ENCODE measurements at regions not wholly inside any gene's neighbourhood (a gene's known extent, or its start where the extent isn't known, plus 50 kb on each side); places are given as distances from the start of the nearest gene placed in this dataset.
"Not testable (repeated sequence)": the region's sequence is repeated elsewhere in the genome, so short reads cannot be mapped to it uniquely, and the experiment has no call there.

DNA sequence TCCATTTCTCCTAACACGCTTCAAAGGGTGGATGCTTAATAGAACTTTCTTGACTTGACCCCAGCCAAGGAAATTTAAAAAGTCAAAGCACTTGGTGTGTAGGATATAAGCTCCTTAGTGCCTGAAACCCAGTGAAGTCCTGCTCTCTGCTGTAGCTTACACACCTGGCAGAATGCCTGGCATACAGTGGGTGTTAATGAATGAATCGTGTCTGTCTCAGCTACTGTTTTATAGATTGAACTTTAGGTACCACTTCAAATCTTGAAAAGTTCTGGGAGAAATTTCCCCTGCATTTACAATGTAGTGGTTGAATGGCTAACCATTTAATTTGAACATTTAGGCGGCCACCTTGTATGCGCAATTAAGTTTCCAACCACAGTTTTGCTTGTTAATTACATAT, 70.5 kb upstream of the ZNF217 start:
- TF ChIP-seq, protein P1, sequence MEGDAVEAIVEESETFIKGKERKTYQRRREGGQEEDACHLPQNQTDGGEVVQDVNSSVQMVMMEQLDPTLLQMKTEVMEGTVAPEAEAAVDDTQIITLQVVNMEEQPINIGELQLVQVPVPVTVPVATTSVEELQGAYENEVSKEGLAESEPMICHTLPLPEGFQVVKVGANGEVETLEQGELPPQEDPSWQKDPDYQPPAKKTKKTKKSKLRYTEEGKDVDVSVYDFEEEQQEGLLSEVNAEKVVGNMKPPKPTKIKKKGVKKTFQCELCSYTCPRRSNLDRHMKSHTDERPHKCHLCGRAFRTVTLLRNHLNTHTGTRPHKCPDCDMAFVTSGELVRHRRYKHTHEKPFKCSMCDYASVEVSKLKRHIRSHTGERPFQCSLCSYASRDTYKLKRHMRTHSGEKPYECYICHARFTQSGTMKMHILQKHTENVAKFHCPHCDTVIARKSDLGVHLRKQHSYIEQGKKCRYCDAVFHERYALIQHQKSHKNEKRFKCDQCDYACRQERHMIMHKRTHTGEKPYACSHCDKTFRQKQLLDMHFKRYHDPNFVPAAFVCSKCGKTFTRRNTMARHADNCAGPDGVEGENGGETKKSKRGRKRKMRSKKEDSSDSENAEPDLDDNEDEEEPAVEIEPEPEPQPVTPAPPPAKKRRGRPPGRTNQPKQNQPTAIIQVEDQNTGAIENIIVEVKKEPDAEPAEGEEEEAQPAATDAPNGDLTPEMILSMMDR (IDR thresholded peaks at IDR 0.05; ENCODE audit: control insufficient read depth, extremely low read depth, insufficient read depth): no peak
- DNase-seq (ENCODE audit: low read depth): no peak
- no peak overlapping the region for H3K4me3 ChIP-seq (ENCODE audit: low read depth, low read length)

DNA sequence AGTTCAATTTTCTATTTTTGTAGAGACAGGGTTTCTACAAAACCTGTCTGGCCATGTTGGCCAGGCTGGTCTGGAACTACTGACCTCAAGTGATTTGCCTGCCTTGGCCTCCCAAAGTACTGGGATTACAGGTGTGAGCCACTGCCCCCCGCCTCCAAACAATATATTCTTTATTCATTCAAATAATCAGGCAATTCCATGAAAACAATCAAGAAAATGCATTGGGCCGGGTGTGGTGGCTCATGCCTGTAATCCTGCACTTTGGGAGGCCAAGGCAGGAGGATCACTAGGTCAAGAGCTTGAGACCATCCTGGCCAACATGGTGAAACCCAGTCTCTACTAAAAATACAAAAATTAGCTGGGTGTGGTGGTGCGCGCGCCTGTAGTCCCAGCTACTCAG, 69.9 kb upstream of the ZNF217 start:
- not testable (repeated sequence) for H3K4me3 ChIP-seq (ENCODE audit: low read depth, low read length); DNase-seq (ENCODE audit: low read depth)

DNA sequence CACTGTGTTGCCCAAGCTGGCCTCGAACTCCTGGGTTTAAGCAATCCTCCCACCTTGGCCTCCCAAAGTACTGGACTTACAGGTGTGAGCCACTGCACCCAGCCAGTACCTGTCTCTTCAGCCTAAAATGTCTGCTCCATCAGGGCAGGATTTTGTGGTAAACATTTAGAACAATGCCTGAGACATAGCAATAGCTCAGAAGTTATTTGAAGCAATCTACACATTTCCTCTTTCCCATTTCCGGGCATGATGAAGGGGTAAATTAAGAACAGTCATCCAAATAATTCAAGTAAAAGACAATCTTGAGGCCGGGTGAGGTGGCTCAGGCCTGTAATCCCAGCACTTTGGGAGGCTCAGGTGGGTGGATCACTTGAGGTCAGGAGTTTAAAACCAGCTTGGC, 69.0 kb upstream of the ZNF217 start:
- no peak overlapping the region for H3K4me3 ChIP-seq (ENCODE audit: low read depth, low read length)
- TF ChIP-seq, protein P1 (IDR thresholded peaks at IDR 0.05; ENCODE audit: control insufficient read depth, extremely low read depth, insufficient read depth): no peak
- DNase-seq (ENCODE audit: low read depth): no peak

DNA sequence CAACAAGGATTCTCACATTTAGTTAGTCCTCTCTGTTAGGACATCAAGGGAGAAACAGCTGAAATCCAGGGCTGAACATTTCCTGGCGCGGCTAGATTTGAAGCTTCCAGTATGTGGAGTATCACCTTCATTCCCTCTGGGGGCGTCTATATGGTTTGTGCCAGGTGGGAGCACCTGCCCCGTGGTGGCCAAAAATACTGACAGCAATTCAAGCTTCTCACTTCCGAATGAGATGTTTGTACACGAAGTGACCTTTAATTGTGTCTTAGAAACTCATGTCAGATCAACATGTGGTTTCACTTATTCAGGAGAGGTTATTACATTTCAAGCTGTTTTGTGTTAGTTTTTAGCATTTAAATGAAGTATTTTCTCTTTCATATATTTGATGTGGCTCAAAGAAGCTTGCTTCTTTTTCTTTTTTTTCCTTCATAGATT, 67.3 kb upstream of the ZNF217 start:
- TF ChIP-seq, protein P1 (IDR thresholded peaks at IDR 0.05; ENCODE audit: control insufficient read depth, extremely low read depth, insufficient read depth): no peak
- H3K4me3 ChIP-seq (ENCODE audit: low read depth, low read length): no peak overlapping the region
- no peak for DNase-seq (ENCODE audit: low read depth)

DNA sequence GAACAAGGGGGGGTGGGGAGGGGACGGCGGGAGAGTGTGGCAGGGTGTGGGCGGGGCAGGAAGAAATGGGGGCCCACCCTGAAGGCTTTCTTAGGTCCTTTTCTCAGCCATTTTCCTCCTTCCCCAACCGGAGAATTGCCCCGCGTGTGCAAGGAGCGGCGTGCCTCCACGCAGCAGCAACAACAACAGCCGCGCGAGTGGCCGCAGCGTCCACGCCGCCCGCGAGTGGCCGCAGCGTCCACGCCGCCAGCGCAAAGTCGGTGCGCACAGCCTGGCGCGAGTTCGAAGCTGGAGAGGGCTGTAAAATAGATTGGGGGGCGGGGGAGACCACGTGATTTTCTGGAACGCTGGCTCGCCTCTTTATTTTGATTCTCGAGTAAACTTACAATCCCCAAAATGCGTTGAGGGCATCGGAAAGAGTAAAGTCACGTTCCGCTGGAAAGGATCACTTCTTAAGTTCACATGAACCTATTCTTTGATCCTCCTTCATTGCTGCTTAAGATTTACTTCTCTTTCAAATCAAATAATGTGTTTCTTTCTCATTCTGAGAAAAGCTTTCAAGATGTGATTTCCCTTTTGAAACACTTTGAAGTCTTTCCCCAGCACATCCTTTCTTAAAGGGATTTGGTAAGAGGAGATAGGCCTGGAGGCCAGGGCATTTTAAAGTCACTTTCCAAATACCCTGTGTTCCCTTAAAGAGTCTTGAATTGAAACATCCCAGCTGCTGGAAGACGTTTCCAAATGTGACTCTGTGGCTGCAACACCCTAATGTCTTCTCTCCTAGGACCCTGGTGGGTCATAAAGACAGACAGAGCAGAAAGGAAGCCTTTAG, 66.7 kb upstream of the ZNF217 start:
- TF ChIP-seq, protein P1 (IDR thresholded peaks at IDR 0.05; ENCODE audit: control insufficient read depth, extremely low read depth, insufficient read depth): no peak
- no peak overlapping the region for H3K4me3 ChIP-seq (ENCODE audit: low read depth, low read length)
- DNase-seq (ENCODE audit: low read depth): no peak

DNA sequence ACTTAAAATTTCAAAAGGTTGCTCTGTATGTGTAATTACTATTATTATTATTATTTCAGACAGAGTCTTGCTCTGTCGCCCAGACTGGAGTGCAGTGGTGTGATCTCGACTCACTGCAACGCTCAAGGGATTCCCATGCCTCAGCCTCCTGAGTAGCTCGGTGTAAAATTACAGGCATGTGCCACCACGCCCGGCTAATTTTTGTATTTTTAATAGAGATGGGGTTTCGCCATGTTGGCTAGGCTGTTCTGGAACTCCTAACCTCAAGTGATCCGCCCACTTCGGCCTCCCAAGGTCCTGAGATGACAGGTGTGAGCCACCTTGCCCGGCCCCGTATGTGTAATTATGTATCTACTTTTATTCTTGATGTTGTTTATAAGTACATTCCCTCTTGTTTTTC, 65.3 kb upstream of the ZNF217 start:
- TF ChIP-seq, protein P1 (IDR thresholded peaks at IDR 0.05; ENCODE audit: control insufficient read depth, extremely low read depth, insufficient read depth): no peak
- DNase-seq (ENCODE audit: low read depth): no peak
- no peak overlapping the region for H3K4me3 ChIP-seq (ENCODE audit: low read depth, low read length)

DNA sequence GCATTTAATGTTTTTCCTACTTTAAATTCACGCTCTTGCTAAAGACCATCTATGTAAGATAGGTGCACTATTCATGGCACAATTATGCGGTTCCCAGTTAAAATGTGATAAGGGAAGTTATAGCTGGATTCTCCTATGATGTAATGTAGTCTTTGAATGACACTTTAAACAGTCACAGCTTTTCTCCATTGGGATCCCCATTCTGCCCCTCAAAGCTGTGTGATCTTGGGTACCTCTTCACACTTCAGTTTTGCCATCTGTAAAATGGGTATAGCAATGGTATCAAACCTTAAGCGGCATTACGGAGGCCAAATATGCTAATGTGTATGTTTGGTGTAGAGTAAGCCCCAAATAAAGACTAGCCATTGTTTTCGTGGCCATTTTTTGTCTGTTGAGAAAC, 64.7 kb upstream of the ZNF217 start:
- DNase-seq (ENCODE audit: low read depth): no peak
- TF ChIP-seq, protein P1 (IDR thresholded peaks at IDR 0.05; ENCODE audit: control insufficient read depth, extremely low read depth, insufficient read depth): no peak
- no peak overlapping the region for H3K4me3 ChIP-seq (ENCODE audit: low read depth, low read length)

All from LNCaP clone FGC (cell line).